Keratinocyte (primary cell): ENCODE measurements at regions not wholly inside any gene's neighbourhood (a gene's known extent, or its start where the extent isn't known, plus 50 kb on each side); places are given as distances from the start of the nearest gene placed in this dataset.

ENCODE experiments used
- DNase-seq: peaks from one replicate; pipeline ENCODE4 v3.0.0-alpha.2; 2011; ENCODE audit warnings: low read depth, missing footprints, low spot score
- FAIRE-seq: peaks from 2 replicates; lab custom pipeline; 2011; peaks lifted over from hg19 to GRCh38; lab: Jason Lieb, UNC
- H2AFZ ChIP-seq: 2 replicates; pipeline ENCODE4 v1.6.0; 2012; ENCODE audit warnings: low read length, control low read depth, inconsistent platforms; ENCODE audit not compliant: control insufficient read depth
- H3K27ac ChIP-seq: 2 replicates; pipeline ENCODE4 v1.5.1; 2011; ENCODE audit warnings: low read length; ENCODE audit not compliant: control insufficient read depth, insufficient read depth
- H3K27me3 ChIP-seq: 3 replicates; pipeline ENCODE4 v1.6.0; 2011; ENCODE audit warnings: low read length; ENCODE audit not compliant: control insufficient read depth, insufficient read depth; ENCODE audit errors: extremely low read depth
- H3K36me3 ChIP-seq, 2 experiments: 2 replicates in 1 of 2; 3 replicates in 1 of 2; pipeline ENCODE4 v1.5.1; 2011; ENCODE audit warnings: low read length in 2 of 2, mild to moderate bottlenecking in 1 of 2; ENCODE audit not compliant: control insufficient read depth in 2 of 2, insufficient read depth in 2 of 2; ENCODE audit errors: extremely low read depth in 1 of 2
- H3K4me1 ChIP-seq: 3 replicates; pipeline ENCODE4 v1.5.1; 2011; ENCODE audit warnings: low read length; ENCODE audit not compliant: control insufficient read depth, insufficient read depth; ENCODE audit errors: extremely low read depth
- H3K4me2 ChIP-seq: 3 replicates; pipeline ENCODE4 v1.6.0; 2011; ENCODE audit warnings: low read depth, low read length; ENCODE audit not compliant: control insufficient read depth, insufficient read depth; ENCODE audit errors: extremely low read depth
- H3K4me3 ChIP-seq, 3 experiments: fragments of 200-600 bp in 1 of 3; sonication (generic) in 1 of 3; 2 replicates in 2 of 3; 3 replicates in 1 of 3; pipeline ENCODE4 v1.5.1; 2011 to 2016; ENCODE audit warnings: low read length in 3 of 3, mild to moderate bottlenecking in 3 of 3, control low read depth in 2 of 3, inconsistent platforms in 1 of 3, low read depth in 1 of 3, mixed read lengths in 1 of 3, mixed run types in 1 of 3, moderate library complexity in 1 of 3; ENCODE audit not compliant: control insufficient read depth in 2 of 3, insufficient read depth in 2 of 3; ENCODE audit errors: extremely low read depth in 1 of 3
- H3K79me2 ChIP-seq: 2 replicates; pipeline ENCODE4 v1.6.0; 2012; ENCODE audit warnings: low read length; ENCODE audit not compliant: control insufficient read depth, insufficient read depth
- H3K9ac ChIP-seq: 3 replicates; pipeline ENCODE4 v1.6.0; 2011; ENCODE audit warnings: low read length; ENCODE audit not compliant: control insufficient read depth, insufficient read depth; ENCODE audit errors: extremely low read depth
- H3K9me1 ChIP-seq: 3 replicates; pipeline ENCODE4 v1.6.0; 2011; ENCODE audit warnings: low read length; ENCODE audit not compliant: control insufficient read depth, insufficient read depth; ENCODE audit errors: extremely low read depth
- H3K9me3 ChIP-seq: 2 replicates; pipeline ENCODE4 v1.5.1; 2012; ENCODE audit warnings: low read depth, low read length; ENCODE audit not compliant: control insufficient read depth
- H4K20me1 ChIP-seq: 3 replicates; pipeline ENCODE4 v1.6.0; 2011; ENCODE audit warnings: low read length; ENCODE audit not compliant: control insufficient read depth, insufficient read depth; ENCODE audit errors: extremely low read depth
- CTCF ChIP-seq, 3 experiments: IDR thresholded peaks in 1 of 3; conservative IDR thresholded peaks in 1 of 3; optimal IDR thresholded peaks in 1 of 3; 2 replicates in 2 of 3; 3 replicates in 1 of 3; pipeline versions ENCODE3 to v1.5.1; 2011; ENCODE audit warnings: low read length in 3 of 3, mild to moderate bottlenecking in 3 of 3, moderate library complexity in 2 of 3, control low read depth in 1 of 3, inconsistent platforms in 1 of 3; ENCODE audit not compliant: insufficient read depth in 2 of 3; ENCODE audit errors: extremely low read depth in 1 of 3
- EZH2 ChIP-seq: IDR thresholded peaks from one replicate; pipeline ENCODE4 v1.6.1; 2012; ENCODE audit warnings: inconsistent platforms, mild to moderate bottlenecking, low read length, moderate library complexity
- dilution Hi-C: fragments of 300-500 bp; cut with MboI; formaldehyde crosslinking; loops from one replicate; pipeline ENCODE4 v1.7.0; 2020; ENCODE audit warnings: low sequenced_read_pairs; ENCODE audit not compliant: extremely low pct_ligation_motif_present

DNA sequence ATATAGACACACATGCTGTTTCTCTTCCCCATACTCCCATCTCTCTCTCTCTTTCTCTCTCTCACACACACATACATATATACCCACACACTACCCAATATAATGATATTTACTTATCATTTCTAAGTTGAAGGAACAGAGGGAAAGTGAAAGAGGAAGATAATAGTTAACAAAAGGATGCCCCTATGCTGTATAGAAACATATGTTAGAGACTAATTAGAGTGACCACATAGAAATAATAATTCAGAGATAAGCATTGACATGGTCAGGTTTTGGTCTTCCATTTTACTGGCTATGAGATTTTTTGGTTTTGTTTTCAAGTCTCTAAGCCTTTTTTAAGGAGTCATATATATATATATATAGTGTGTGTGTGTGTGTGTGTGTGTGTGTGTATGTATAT, 445.7 kb upstream of the CHORDC1 start:
- dilution Hi-C loops, result no loop called here

GRCh38 chr11:90661233-90661632, 438.4 kb upstream of the CHORDC1 start:
- H3K4me3 ChIP-seq, result no peak overlapping the region
- no peak overlapping the region for H3K27ac ChIP-seq
- H3K4me1 ChIP-seq, result no peaks in the 10 kb centered on the region
- DNase-seq, result no peak
- H3K4me2 ChIP-seq, result no peak overlapping the region
- H3K36me3 ChIP-seq, result no peaks in the 10 kb centered on the region
- TF ChIP-seq EZH2, result no peak
- no peak for TF ChIP-seq CTCF (optimal IDR thresholded peaks at IDR 0.05 in 1 of 3, IDR thresholded peaks at IDR 0.05 in 1 of 3, conservative IDR thresholded peaks at IDR 0.05 in 1 of 3; ENCODE audit: extremely low read depth in 1 of 3, insufficient read depth in 2 of 3, low read length in 3 of 3)
- H3K9me3 ChIP-seq, result no peaks in the 10 kb centered on the region
- H3K9ac ChIP-seq, result no peak overlapping the region
- H3K79me2 ChIP-seq, result no peaks in the 10 kb centered on the region
- no peaks in the 10 kb centered on the region for H3K27me3 ChIP-seq
- dilution Hi-C loops, result no loop called here
- no peaks in the 10 kb centered on the region for H4K20me1 ChIP-seq
- no peaks in the 10 kb centered on the region for H3K9me1 ChIP-seq
- no peak overlapping the region for H2AFZ ChIP-seq
- FAIRE-seq, result no peak

More for the DNA sequence above, 445.7 kb upstream of the CHORDC1 start:
- Histone ChIP-seq H4K20me1 (no peaks in the 10 kb centered on the region), H2AFZ (no peak overlapping the region), H3K36me3 (no peaks in the 10 kb centered on the region), H3K9ac (no peak overlapping the region), H3K4me1 (no peaks in the 10 kb centered on the region), H3K4me3 (no peak overlapping the region), H3K4me2 (no peak overlapping the region), H3K27me3 (no peaks in the 10 kb centered on the region), H3K27ac (no peak overlapping the region), H3K9me1 (no peaks in the 10 kb centered on the region), H3K9me3 (no peaks in the 10 kb centered on the region), H3K79me2 (no peaks in the 10 kb centered on the region)
- TF ChIP-seq CTCF (optimal IDR thresholded peaks at IDR 0.05 in 1 of 3, IDR thresholded peaks at IDR 0.05 in 1 of 3, conservative IDR thresholded peaks at IDR 0.05 in 1 of 3; ENCODE audit: extremely low read depth in 1 of 3, insufficient read depth in 2 of 3, low read length in 3 of 3), result no peak
- no peak for TF ChIP-seq EZH2
- DNase-seq (no peak), FAIRE-seq (no peak)
